Esophagus squamous epithelium (tissue), 4 donors: ENCODE measurements at regions not wholly inside any gene's neighbourhood (a gene's known extent, or its start where the extent isn't known, plus 50 kb on each side); places are given as distances from the start of the nearest gene placed in this dataset.

Experiments used
- CTCF ChIP-seq, 6 experiments: fragments of 450-650 bp in 4 of 6; fragments of 200-600 bp in 2 of 6; sonication (generic) in 2 of 6; IDR thresholded peaks; one replicate each; pipeline ENCODE4 v1.5.1; 2016 to 2019; ENCODE audit warnings: antibody characterized with exemption in 6 of 6, mild to moderate bottlenecking in 4 of 6, moderate library complexity in 4 of 6
- POLR2A ChIP-seq, 4 donors: fragments of 450-650 bp; IDR thresholded peaks; one replicate each; pipeline ENCODE4 v1.6.1; 2017; ENCODE audit warnings: antibody characterized with exemption in 4 of 4, mild to moderate bottlenecking in 4 of 4, moderate library complexity in 3 of 4

DNA sequence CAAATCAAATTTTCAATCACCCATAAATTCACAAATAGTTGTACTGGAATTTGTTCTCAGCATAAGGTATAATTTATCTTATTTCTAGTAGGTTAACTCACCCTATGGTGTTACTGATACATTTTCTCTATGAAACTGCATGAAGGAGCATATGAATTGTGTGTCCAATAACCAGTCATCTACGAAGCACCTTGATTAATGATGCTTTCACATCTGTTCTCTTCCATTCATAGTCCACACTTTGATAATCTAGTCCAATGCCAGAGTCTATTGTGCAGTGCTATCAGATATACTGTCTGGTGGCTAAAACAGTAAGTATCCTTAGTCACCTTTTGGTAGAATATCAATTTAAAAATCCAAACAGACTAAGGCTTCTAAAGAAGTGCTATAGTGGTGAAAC is 876.0 kb downstream of the RPS29 start:
- TF ChIP-seq CTCF (IDR thresholded peaks at IDR 0.05) (no peak), POLR2A (IDR thresholded peaks at IDR 0.05) (no peak)
